Muscle of back (tissue), 3 donors: ENCODE measurements at regions not wholly inside any gene's neighbourhood (a gene's known extent, or its start where the extent isn't known, plus 50 kb on each side); places are given as distances from the start of the nearest gene placed in this dataset.

Experiments
- DNase-seq, 3 donors: peaks; one replicate each; pipeline versions ENCODE4 v3.0.0 to v3.0.0-alpha.2; 2013

- no peak for DNase-seq
These were observed 343.4 kb downstream of the BCAT1 start for GRCh38 chr12:24605466-24605865.

- DNase-seq = no peak
These were observed 345.5 kb downstream of the BCAT1 start for GRCh38 chr12:24603371-24603770.

GRCh38 chr12:24600996-24601395 is 347.9 kb downstream of the BCAT1 start:
- DNase-seq = peak in 2 of 3 donors; percentile 3 to 81

- no peak for DNase-seq
These were observed 348.4 kb downstream of the BCAT1 start for GRCh38 chr12:24600551-24600950.

GRCh38 chr12:24599736-24600135 is 349.2 kb downstream of the BCAT1 start:
- no peak for DNase-seq

- DNase-seq = no peak
These were observed 351.3 kb downstream of the BCAT1 start for GRCh38 chr12:24597580-24597979.

GRCh38 chr12:24596768-24597388 is 352.0 kb downstream of the BCAT1 start:
- peak in 2 of 3 donors; percentile 16 to 35 for DNase-seq

GRCh38 chr12:24595652-24596235 is 353.2 kb downstream of the BCAT1 start:
- no peak for DNase-seq

- DNase-seq = no peak
These were observed 357.0 kb downstream of the BCAT1 start for GRCh38 chr12:24591715-24592440.

- DNase-seq = no peak
These were observed 357.7 kb downstream of the BCAT1 start for GRCh38 chr12:24591079-24591626.

GRCh38 chr12:24586293-24586692 is 362.6 kb downstream of the BCAT1 start:
- no peak for DNase-seq

GRCh38 chr12:24584032-24584675 is 364.7 kb downstream of the BCAT1 start:
- DNase-seq = no peak

GRCh38 chr12:24582954-24583601 is 365.8 kb downstream of the BCAT1 start:
- DNase-seq = no peak

- DNase-seq = no peak
These were observed 374.4 kb downstream of the BCAT1 start for GRCh38 chr12:24574538-24574937.

- DNase-seq = no peak
These were observed 375.3 kb downstream of the BCAT1 start for GRCh38 chr12:24573621-24574020.

- DNase-seq = no peak
These were observed 383.6 kb downstream of the BCAT1 start for GRCh38 chr12:24565300-24565699.

GRCh38 chr12:24562771-24563431 is 386.0 kb downstream of the BCAT1 start:
- DNase-seq = peak; percentile 29 to 85 (median 49)

GRCh38 chr12:24561882-24562770 is 386.8 kb downstream of the BCAT1 start:
- DNase-seq = peak; percentile 38 to 89 (median 74)

- DNase-seq = peak; percentile 23 to 79 (median 53)
These were observed 387.5 kb downstream of the BCAT1 start for GRCh38 chr12:24561411-24561871.

- DNase-seq = peak in 2 of 3 donors; percentile 9 to 42
These were observed 388.1 kb downstream of the BCAT1 start for GRCh38 chr12:24560831-24561271.
